ENCODE measurements at regions not wholly inside any gene's neighbourhood (a gene's known extent, or its start where the extent isn't known, plus 50 kb on each side); places are given as distances from the start of the nearest gene placed in this dataset.

GRCh38 chr11:70620510-70621184 is 222.3 kb downstream of the CTTN start:
- no peak overlapping the region for H2AFZ ChIP-seq (ENCODE audit: low read length)
- no peak overlapping the region for H3K4me2 ChIP-seq (ENCODE audit: low read depth, low read length)
- POLR2A ChIA-PET, result no interaction called here
- H3K36me3 ChIP-seq (replicated peaks in 1 of 2; ENCODE audit: control insufficient read depth in 1 of 2, insufficient read depth in 2 of 2, low read length in 2 of 2), result no peaks in the 10 kb centered on the region
- H3K27ac ChIP-seq (ENCODE audit: extremely low read length, insufficient read depth, low read length), result no peak overlapping the region
- intact Hi-C loops (cut with micrococcal nuclease; ENCODE audit: unreplicated experiment), result no loop called here
- FAIRE-seq (no peak), ATAC-seq (no peak), DNase-seq (ENCODE audit: low spot score) (no peak)
- H4K20me1 ChIP-seq (ENCODE audit: insufficient read depth, low read length), result peaks cover 4% of the 10 kb centered on the region; the same call in 1 of the 2 replicates
- no peaks in the 10 kb centered on the region for H3K27me3 ChIP-seq (ENCODE audit: control insufficient read depth in 1 of 2, insufficient read depth in 2 of 2, low read length in 2 of 2)
- H3K9ac ChIP-seq (ENCODE audit: insufficient read depth, low read depth, low read length), result no peak overlapping the region
- WGBS (ENCODE audit: low lambda C conversion rate), result 93% methylated on average over 10 of the region's 12 CpGs
- H3K4me1 ChIP-seq (ENCODE audit: insufficient read depth, low read length), result peaks cover 27% of the 10 kb centered on the region
- no peaks in the 10 kb centered on the region; the same call in 1 of the 2 replicates for H3K9me3 ChIP-seq (ENCODE audit: low read length)
- no TSS peak for BruUV-seq (replicated peaks)
- CTCF ChIA-PET (ENCODE audit: low intra/inter-chr PET ratio, low total read pairs), result no interaction called here
- H3K79me2 ChIP-seq (ENCODE audit: insufficient read depth, low read length), result no peaks in the 10 kb centered on the region
- in situ Hi-C loops (cut with HindIII; ENCODE audit: extremely low pct_ligation_motif_present, low pct_unique_long_range_greater_than_20kb), result no loop called here
- H3K4me3 ChIP-seq (replicated peaks in 1 of 3; ENCODE audit: insufficient read depth in 1 of 3, low read depth in 2 of 3, low read length in 3 of 3), result no peak overlapping the region
- no peak for TF ChIP-seq SSRP1 (CRISPR knock-in tag; IDR thresholded peaks at IDR 0.05)
- TF ChIP-seq RFXANK (CRISPR knock-in tag; IDR thresholded peaks at IDR 0.05), result no peak
- no peak for TF ChIP-seq ZNF280B (CRISPR knock-in tag; IDR thresholded peaks at IDR 0.05; ENCODE audit: borderline replicate concordance)
- TF ChIP-seq ZNF264 (CRISPR knock-in tag; IDR thresholded peaks at IDR 0.05), result peak; percentile 99
- TF ChIP-seq IRF2 (CRISPR knock-in tag; IDR thresholded peaks at IDR 0.05), result no peak
- no peak for TF ChIP-seq DNMT3B (CRISPR knock-in tag; conservative IDR thresholded peaks at IDR 0.05)
- no peak for TF ChIP-seq ZUFSP (CRISPR knock-in tag; IDR thresholded peaks at IDR 0.05; ENCODE audit: borderline replicate concordance)
- TF ChIP-seq AHDC1 (CRISPR knock-in tag; IDR thresholded peaks at IDR 0.05; ENCODE audit: borderline replicate concordance), result no peak
- TF ChIP-seq ZNF704 (CRISPR knock-in tag; IDR thresholded peaks at IDR 0.05; ENCODE audit: borderline replicate concordance), result no peak
- no peak for TF ChIP-seq ISX (CRISPR knock-in tag; conservative IDR thresholded peaks at IDR 0.05)
